Progenitor cell of endocrine pancreas (in vitro differentiated cells): ENCODE measurements at regions not wholly inside any gene's neighbourhood (a gene's known extent, or its start where the extent isn't known, plus 50 kb on each side); places are given as distances from the start of the nearest gene placed in this dataset.

Experiments
- DNase-seq: peaks from one replicate; pipeline ENCODE4 v3.0.0; 2021; ENCODE audit warnings: low spot score; ENCODE audit not compliant: unreplicated experiment
- H3K27ac Mint-ChIP-seq: 2 replicates; pipeline ENCODE4 v1.8.0; 2021; ENCODE audit warnings: mild to moderate bottlenecking, moderate library complexity, mixed read lengths
- H3K27me3 Mint-ChIP-seq: 2 replicates; pipeline ENCODE4 v1.8.0; 2021; ENCODE audit warnings: mixed read lengths
- H3K36me3 Mint-ChIP-seq: 2 replicates; pipeline ENCODE4 v1.8.0; 2022; ENCODE audit warnings: mixed read lengths; ENCODE audit not compliant: insufficient read depth
- H3K4me1 Mint-ChIP-seq: 2 replicates; pipeline ENCODE4 v1.8.0; 2021; ENCODE audit warnings: low read depth, mixed read lengths
- H3K4me3 Mint-ChIP-seq: 2 replicates; pipeline ENCODE4 v1.8.0; 2021; ENCODE audit warnings: low read depth, mild to moderate bottlenecking, moderate library complexity, mixed read lengths
- H3K9me3 Mint-ChIP-seq: 2 replicates; pipeline ENCODE4 v1.8.0; 2021; ENCODE audit warnings: low read depth, mixed read lengths
- CTCF ChIP-seq: fragments of 200-600 bp; sonication (generic); IDR thresholded peaks from one replicate; pipeline ENCODE4 v1.5.0; 2021; ENCODE audit warnings: antibody characterized with exemption, mild to moderate bottlenecking; ENCODE audit not compliant: unreplicated experiment

DNA sequence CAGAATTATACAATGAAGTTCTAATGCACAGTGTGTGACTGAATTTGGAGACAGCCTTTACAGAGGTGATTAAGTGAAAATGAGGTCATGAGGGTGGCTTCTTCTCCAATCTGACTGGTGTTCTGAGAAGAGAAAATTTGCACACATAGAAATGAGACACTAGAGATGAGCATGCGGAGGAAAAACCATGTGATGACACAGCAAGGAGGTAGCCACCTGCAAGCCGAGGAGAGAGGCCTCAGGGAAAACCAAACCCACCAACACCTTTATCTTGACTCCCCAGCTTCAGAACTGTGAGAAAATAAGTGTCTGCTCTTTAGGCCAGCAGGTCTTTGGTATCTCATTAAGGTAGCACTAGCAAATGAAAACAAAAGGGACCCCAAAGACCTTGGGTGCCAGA, 93.2 kb downstream of the GGTLC2 start:
- no peak overlapping the region for H3K4me3 Mint-ChIP-seq
- H3K4me1 Mint-ChIP-seq, result no peaks in the 10 kb centered on the region
- H3K27ac Mint-ChIP-seq, result no peak overlapping the region
- H3K36me3 Mint-ChIP-seq, result no peaks in the 10 kb centered on the region
- H3K9me3 Mint-ChIP-seq, result no peaks in the 10 kb centered on the region
- no peak for TF ChIP-seq CTCF
- H3K27me3 Mint-ChIP-seq, result peaks cover 61% of the 10 kb centered on the region
- DNase-seq, result no peak

- no peak for TF ChIP-seq CTCF
- Mint-ChIP-seq H3K36me3 (no peaks in the 10 kb centered on the region), H3K27ac (no peak overlapping the region), H3K4me1 (no peaks in the 10 kb centered on the region), H3K9me3 (no peaks in the 10 kb centered on the region), H3K4me3 (no peak overlapping the region), H3K27me3 (peaks cover 74% of the 10 kb centered on the region)
- DNase-seq, result no peak
These were observed 94.7 kb downstream of the GGTLC2 start for GRCh38 chr22:22738959-22739585.

GRCh38 chr22:22740560-22741276, 96.3 kb downstream of the GGTLC2 start:
- TF ChIP-seq CTCF, result no peak
- H3K4me3 Mint-ChIP-seq, result no peak overlapping the region
- peaks cover 80% of the 10 kb centered on the region for H3K27me3 Mint-ChIP-seq
- no peak overlapping the region for H3K27ac Mint-ChIP-seq
- DNase-seq, result no peak
- H3K4me1 Mint-ChIP-seq, result no peaks in the 10 kb centered on the region
- no peaks in the 10 kb centered on the region for H3K36me3 Mint-ChIP-seq
- no peaks in the 10 kb centered on the region for H3K9me3 Mint-ChIP-seq

GRCh38 chr22:22741843-22742242, 97.4 kb downstream of the GGTLC2 start:
- no peak for DNase-seq
- no peak overlapping the region for H3K4me3 Mint-ChIP-seq
- peaks cover 77% of the 10 kb centered on the region for H3K27me3 Mint-ChIP-seq
- no peak for TF ChIP-seq CTCF
- H3K36me3 Mint-ChIP-seq, result no peaks in the 10 kb centered on the region
- H3K9me3 Mint-ChIP-seq, result no peaks in the 10 kb centered on the region
- H3K4me1 Mint-ChIP-seq, result no peaks in the 10 kb centered on the region
- no peak overlapping the region for H3K27ac Mint-ChIP-seq

GRCh38 chr22:22742641-22743040, 98.2 kb downstream of the GGTLC2 start:
- Mint-ChIP-seq H3K4me3 (no peak overlapping the region), H3K9me3 (no peaks in the 10 kb centered on the region), H3K27ac (no peak overlapping the region), H3K27me3 (peaks cover 72% of the 10 kb centered on the region), H3K36me3 (no peaks in the 10 kb centered on the region), H3K4me1 (no peaks in the 10 kb centered on the region)
- no peak for DNase-seq
- TF ChIP-seq CTCF, result no peak
